HG03045 (cell line): ENCODE measurements at regions not wholly inside any gene's neighbourhood (a gene's known extent, or its start where the extent isn't known, plus 50 kb on each side); places are given as distances from the start of the nearest gene placed in this dataset.
"Not testable (repeated sequence)": the region's sequence is repeated elsewhere in the genome, so short reads cannot be mapped to it uniquely, and the experiment has no call there.

Experiments used
- ATAC-seq: cut with Tn5 transposase; IDR thresholded peaks from one replicate; pipeline ENCODE4 v1.9.1; 2021; ENCODE audit warnings: mild to moderate bottlenecking, moderate library complexity; ENCODE audit not compliant: unreplicated experiment

- no peak for ATAC-seq
Measured at GRCh38 chr11:80733790-80734189, 1293.0 kb upstream of the TENM4 start.

- ATAC-seq = no peak
Measured at GRCh38 chr11:80733361-80733760, 1292.5 kb upstream of the TENM4 start.

GRCh38 chr11:80727315-80727714 lies 1286.5 kb upstream of the TENM4 start:
- ATAC-seq = peak; percentile 59

GRCh38 chr11:80726236-80726635 lies 1285.4 kb upstream of the TENM4 start:
- ATAC-seq = no peak

- no peak for ATAC-seq
Measured at GRCh38 chr11:80724366-80724765, 1283.5 kb upstream of the TENM4 start.

- ATAC-seq = no peak
Measured at GRCh38 chr11:80722629-80723028, 1281.8 kb upstream of the TENM4 start.

GRCh38 chr11:80720295-80720694 lies 1279.5 kb upstream of the TENM4 start:
- ATAC-seq = no peak

- no peak for ATAC-seq
Measured at GRCh38 chr11:80719292-80719646, 1278.4 kb upstream of the TENM4 start.

GRCh38 chr11:80718611-80719291 lies 1277.9 kb upstream of the TENM4 start:
- ATAC-seq = no peak

GRCh38 chr11:80702264-80702663 lies 1261.4 kb upstream of the TENM4 start:
- ATAC-seq = no peak

- ATAC-seq = no peak
Measured at GRCh38 chr11:80700386-80700785, 1259.6 kb upstream of the TENM4 start.

GRCh38 chr11:80699406-80700177 lies 1258.8 kb upstream of the TENM4 start:
- ATAC-seq = not testable (repeated sequence)

- ATAC-seq = no peak
Measured at GRCh38 chr11:80698637-80699036, 1257.8 kb upstream of the TENM4 start.

GRCh38 chr11:80694385-80694784 lies 1253.6 kb upstream of the TENM4 start:
- no peak for ATAC-seq

- no peak for ATAC-seq
Measured at GRCh38 chr11:80687941-80688340, 1247.1 kb upstream of the TENM4 start.

- no peak for ATAC-seq
Measured at GRCh38 chr11:80686889-80687288, 1246.1 kb upstream of the TENM4 start.

GRCh38 chr11:80673566-80673965 lies 1232.7 kb upstream of the TENM4 start:
- no peak for ATAC-seq

GRCh38 chr11:80669620-80670019 lies 1228.8 kb upstream of the TENM4 start:
- no peak for ATAC-seq

- no peak for ATAC-seq
Measured at GRCh38 chr11:80668039-80668438, 1227.2 kb upstream of the TENM4 start.

- ATAC-seq = no peak
Measured at GRCh38 chr11:80655834-80656233, 1215.0 kb upstream of the TENM4 start.

- no peak for ATAC-seq
Measured at GRCh38 chr11:80650966-80651365, 1210.1 kb upstream of the TENM4 start.

GRCh38 chr11:80649186-80649585 lies 1208.4 kb upstream of the TENM4 start:
- ATAC-seq = no peak

- no peak for ATAC-seq
Measured at GRCh38 chr11:80638296-80638695, 1197.5 kb upstream of the TENM4 start.
